ENCODE measurements at regions not wholly inside any gene's neighbourhood (a gene's known extent, or its start where the extent isn't known, plus 50 kb on each side); places are given as distances from the start of the nearest gene placed in this dataset.

DNA sequence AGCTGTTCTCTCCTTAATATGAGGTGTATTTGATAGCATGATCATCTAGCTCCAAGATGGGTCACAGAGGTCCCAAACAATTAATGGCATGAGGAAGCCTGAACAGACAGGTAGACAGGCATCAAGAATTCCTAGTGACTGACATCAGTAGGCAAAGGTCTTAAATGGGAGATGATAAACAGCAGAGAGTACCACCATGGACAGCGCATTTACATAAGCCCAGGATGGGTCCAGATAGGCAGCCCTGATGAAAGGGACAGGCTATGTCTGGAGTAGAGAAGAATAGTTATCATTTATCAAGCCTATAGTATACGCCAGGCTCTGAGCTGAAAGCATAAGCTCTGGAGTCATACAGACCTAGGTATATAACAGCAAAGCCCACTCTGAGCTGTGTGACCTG, 434.7 kb upstream of the SETBP1 start:
- FAIRE-seq (no peak), DNase-seq (ENCODE audit: low read depth) (peak; percentile 6)
- no peaks in the 10 kb centered on the region for H3K36me3 Mint-ChIP-seq (ENCODE audit: low read depth, unreplicated experiment)
- no peak overlapping the region for H3K4me3 ChIP-seq (ENCODE audit: insufficient read depth, low read depth, low read length)
- no peaks in the 10 kb centered on the region for H3K9me3 ChIP-seq (ENCODE audit: insufficient read depth, low read depth, low read length)
- H3K27me3 ChIP-seq (ENCODE audit: insufficient read depth, low read length), result no peaks in the 10 kb centered on the region
- H3K9me3 Mint-ChIP-seq (ENCODE audit: unreplicated experiment), result no peaks in the 10 kb centered on the region
- H3K27ac ChIP-seq (ENCODE audit: low read depth, low read length), result no peak overlapping the region
- TF ChIP-seq, protein P1, sequence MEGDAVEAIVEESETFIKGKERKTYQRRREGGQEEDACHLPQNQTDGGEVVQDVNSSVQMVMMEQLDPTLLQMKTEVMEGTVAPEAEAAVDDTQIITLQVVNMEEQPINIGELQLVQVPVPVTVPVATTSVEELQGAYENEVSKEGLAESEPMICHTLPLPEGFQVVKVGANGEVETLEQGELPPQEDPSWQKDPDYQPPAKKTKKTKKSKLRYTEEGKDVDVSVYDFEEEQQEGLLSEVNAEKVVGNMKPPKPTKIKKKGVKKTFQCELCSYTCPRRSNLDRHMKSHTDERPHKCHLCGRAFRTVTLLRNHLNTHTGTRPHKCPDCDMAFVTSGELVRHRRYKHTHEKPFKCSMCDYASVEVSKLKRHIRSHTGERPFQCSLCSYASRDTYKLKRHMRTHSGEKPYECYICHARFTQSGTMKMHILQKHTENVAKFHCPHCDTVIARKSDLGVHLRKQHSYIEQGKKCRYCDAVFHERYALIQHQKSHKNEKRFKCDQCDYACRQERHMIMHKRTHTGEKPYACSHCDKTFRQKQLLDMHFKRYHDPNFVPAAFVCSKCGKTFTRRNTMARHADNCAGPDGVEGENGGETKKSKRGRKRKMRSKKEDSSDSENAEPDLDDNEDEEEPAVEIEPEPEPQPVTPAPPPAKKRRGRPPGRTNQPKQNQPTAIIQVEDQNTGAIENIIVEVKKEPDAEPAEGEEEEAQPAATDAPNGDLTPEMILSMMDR (IDR thresholded peaks at IDR 0.05; ENCODE audit: insufficient read depth, low read depth, low read length), result no peak
- no peak for TF ChIP-seq EZH2 (IDR thresholded peaks at IDR 0.05; ENCODE audit: insufficient read depth, low read length)
- no peak overlapping the region for H3K27ac Mint-ChIP-seq (ENCODE audit: unreplicated experiment)
- H3K36me3 ChIP-seq (ENCODE audit: insufficient read depth, low read length), result no peaks in the 10 kb centered on the region
- H3K9ac ChIP-seq (ENCODE audit: low read length), result no peak overlapping the region
- H2AFZ ChIP-seq (ENCODE audit: low read depth, low read length), result no peak overlapping the region
- H3K4me1 ChIP-seq (ENCODE audit: insufficient read depth, low read length), result no peaks in the 10 kb centered on the region
- no peak overlapping the region for H3K4me2 ChIP-seq (ENCODE audit: low read length)
- H4K20me1 ChIP-seq (ENCODE audit: insufficient read depth, low read length), result no peaks in the 10 kb centered on the region
- H3K4me3 Mint-ChIP-seq (ENCODE audit: unreplicated experiment), result no peak overlapping the region
- H3K4me1 Mint-ChIP-seq (ENCODE audit: low read depth, unreplicated experiment), result no peaks in the 10 kb centered on the region
- H3K27me3 Mint-ChIP-seq (ENCODE audit: low read depth, unreplicated experiment), result peaks cover 1% of the 10 kb centered on the region
- no peaks in the 10 kb centered on the region for H3K79me2 ChIP-seq (ENCODE audit: insufficient read depth, low read length)

DNA sequence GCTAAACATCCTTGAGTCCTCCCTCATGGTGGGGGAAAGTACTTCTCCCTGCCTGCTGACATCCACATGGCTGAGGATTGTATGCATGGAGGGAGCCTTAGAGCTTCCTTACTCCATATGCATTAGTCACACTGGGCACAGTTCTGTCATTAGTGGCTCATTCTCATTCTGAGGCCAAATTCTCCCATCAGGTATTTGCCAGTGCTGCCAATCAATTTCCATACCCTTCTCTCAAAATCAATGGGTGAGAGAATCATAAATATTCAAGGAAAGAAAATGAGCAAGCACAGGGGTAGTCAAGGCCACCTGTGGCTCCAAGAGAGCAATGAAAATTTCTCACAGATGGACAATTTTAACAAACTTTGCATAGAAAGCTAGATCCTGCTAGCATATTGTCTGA, 422.6 kb upstream of the SETBP1 start:
- no peaks in the 10 kb centered on the region for H3K36me3 ChIP-seq (ENCODE audit: insufficient read depth, low read length)
- FAIRE-seq, result no peak
- Mint-ChIP-seq H3K27me3 (ENCODE audit: low read depth, unreplicated experiment) (no peaks in the 10 kb centered on the region), H3K9me3 (ENCODE audit: unreplicated experiment) (peaks cover 10% of the 10 kb centered on the region), H3K36me3 (ENCODE audit: low read depth, unreplicated experiment) (peaks cover 3% of the 10 kb centered on the region), H3K4me3 (ENCODE audit: unreplicated experiment) (no peak overlapping the region), H3K27ac (ENCODE audit: unreplicated experiment) (no peak overlapping the region), H3K4me1 (ENCODE audit: low read depth, unreplicated experiment) (no peaks in the 10 kb centered on the region)
- DNase-seq (ENCODE audit: low read depth), result no peak
- no peaks in the 10 kb centered on the region for H4K20me1 ChIP-seq (ENCODE audit: insufficient read depth, low read length)
- TF ChIP-seq EZH2 (IDR thresholded peaks at IDR 0.05; ENCODE audit: insufficient read depth, low read length), result no peak
- TF ChIP-seq, protein P1 (IDR thresholded peaks at IDR 0.05; ENCODE audit: insufficient read depth, low read depth, low read length), result no peak
- H2AFZ ChIP-seq (ENCODE audit: low read depth, low read length), result no peak overlapping the region
- no peak overlapping the region for H3K4me3 ChIP-seq (ENCODE audit: insufficient read depth, low read depth, low read length)
- no peaks in the 10 kb centered on the region for H3K4me1 ChIP-seq (ENCODE audit: insufficient read depth, low read length)
- H3K79me2 ChIP-seq (ENCODE audit: insufficient read depth, low read length), result no peaks in the 10 kb centered on the region
- no peak overlapping the region for H3K9ac ChIP-seq (ENCODE audit: low read length)
- no peak overlapping the region for H3K4me2 ChIP-seq (ENCODE audit: low read length)
- H3K27ac ChIP-seq (ENCODE audit: low read depth, low read length), result no peak overlapping the region
- no peaks in the 10 kb centered on the region for H3K27me3 ChIP-seq (ENCODE audit: insufficient read depth, low read length)
- H3K9me3 ChIP-seq (ENCODE audit: insufficient read depth, low read depth, low read length), result no peaks in the 10 kb centered on the region

DNA sequence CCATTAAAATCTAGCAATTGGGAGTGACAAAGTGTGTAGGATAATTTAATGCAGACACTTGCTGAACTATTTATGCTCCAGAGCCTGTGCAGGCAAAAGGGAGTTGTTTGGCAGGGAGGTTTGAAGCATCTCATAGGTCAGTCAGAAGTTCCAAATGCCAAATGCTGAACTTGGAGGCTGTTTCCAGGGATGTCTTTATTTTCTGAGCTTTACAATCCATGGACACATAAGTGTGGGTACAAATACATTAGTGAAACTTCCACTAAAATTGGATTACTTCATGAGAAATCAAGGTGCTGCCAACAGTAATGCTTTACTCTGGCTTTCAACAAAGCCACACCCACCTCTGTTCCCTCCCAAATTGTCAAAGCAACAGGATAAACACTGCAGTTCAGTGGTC, 422.1 kb upstream of the SETBP1 start:
- Mint-ChIP-seq H3K4me3 (ENCODE audit: unreplicated experiment) (no peak overlapping the region), H3K9me3 (ENCODE audit: unreplicated experiment) (peaks cover 7% of the 10 kb centered on the region), H3K27me3 (ENCODE audit: low read depth, unreplicated experiment) (no peaks in the 10 kb centered on the region), H3K36me3 (ENCODE audit: low read depth, unreplicated experiment) (peaks cover 3% of the 10 kb centered on the region), H3K27ac (ENCODE audit: unreplicated experiment) (no peak overlapping the region), H3K4me1 (ENCODE audit: low read depth, unreplicated experiment) (no peaks in the 10 kb centered on the region)
- no peak overlapping the region for H3K4me2 ChIP-seq (ENCODE audit: low read length)
- no peaks in the 10 kb centered on the region for H4K20me1 ChIP-seq (ENCODE audit: insufficient read depth, low read length)
- TF ChIP-seq, protein P1 (IDR thresholded peaks at IDR 0.05; ENCODE audit: insufficient read depth, low read depth, low read length), result no peak
- no peak for TF ChIP-seq EZH2 (IDR thresholded peaks at IDR 0.05; ENCODE audit: insufficient read depth, low read length)
- no peak for DNase-seq (ENCODE audit: low read depth)
- H3K4me1 ChIP-seq (ENCODE audit: insufficient read depth, low read length), result no peaks in the 10 kb centered on the region
- no peaks in the 10 kb centered on the region for H3K9me3 ChIP-seq (ENCODE audit: insufficient read depth, low read depth, low read length)
- H3K9ac ChIP-seq (ENCODE audit: low read length), result no peak overlapping the region
- H3K27me3 ChIP-seq (ENCODE audit: insufficient read depth, low read length), result no peaks in the 10 kb centered on the region
- no peak for FAIRE-seq
- no peak overlapping the region for H3K27ac ChIP-seq (ENCODE audit: low read depth, low read length)
- H3K79me2 ChIP-seq (ENCODE audit: insufficient read depth, low read length), result no peaks in the 10 kb centered on the region
- no peak overlapping the region for H3K4me3 ChIP-seq (ENCODE audit: insufficient read depth, low read depth, low read length)
- H3K36me3 ChIP-seq (ENCODE audit: insufficient read depth, low read length), result no peaks in the 10 kb centered on the region
- H2AFZ ChIP-seq (ENCODE audit: low read depth, low read length), result no peak overlapping the region
